ENCODE measurements at regions not wholly inside any gene's neighbourhood (a gene's known extent, or its start where the extent isn't known, plus 50 kb on each side); places are given as distances from the start of the nearest gene placed in this dataset.

GRCh38 chr1:81299892-81300291 lies 500.8 kb upstream of the ADGRL2 start:
- TF ChIP-seq YY1 (IDR thresholded peaks at IDR 0.05; ENCODE audit: insufficient read depth, insufficient read length) = no peak
- TF ChIP-seq SUZ12 (IDR thresholded peaks at IDR 0.05; ENCODE audit: extremely low read depth, insufficient read depth, insufficient read length) = no peak
